HepG2 (cell line): ENCODE measurements at regions not wholly inside any gene's neighbourhood (a gene's known extent, or its start where the extent isn't known, plus 50 kb on each side); places are given as distances from the start of the nearest gene placed in this dataset.

Source experiments
- ATAC-seq: fragments of 200-7000 bp; cut with Tn5 transposase; 3 replicates; pipeline ENCODE4 v1.9.1; 2020; ENCODE audit warnings: mild to moderate bottlenecking, moderate library complexity
- BruUV-seq: library from RNA; stranded (reverse); fragments of 400-500 nt; replicated peaks from 2 replicates; lab custom pipeline; 2021; lab: Mats Ljungman, UMichigan
- CTCF ChIA-PET: fragments of 300-600 bp; formaldehyde crosslinking; extraction: SDS; loops from one replicate; lab custom pipeline; 2021; ENCODE audit warnings: low total read pairs, inconsistent platforms, low intra/inter-chr PET ratio; lab: Yijun Ruan, JAX
- POLR2A ChIA-PET: fragments of 350-600 bp; sonication (Branson Sonifier 250); formaldehyde crosslinking; loops from one replicate; lab custom pipeline; 2020; ENCODE audit warnings: antibody characterized with exemption, inconsistent platforms; lab: Yijun Ruan, JAX
- DNase-seq: peaks from one replicate; pipeline ENCODE4 v3.0.0-alpha.2; 2015; ENCODE audit warnings: low spot score
- FAIRE-seq: peaks from 3 replicates; lab custom pipeline; 2011; peaks lifted over from hg19 to GRCh38; lab: Jason Lieb, UNC
- H2AFZ ChIP-seq: one replicate; pipeline ENCODE4 v1.6.1; 2011; ENCODE audit warnings: low read length, inconsistent platforms
- H3K27ac ChIP-seq: fragments of 300-600 bp; 3 replicates; pipeline ENCODE4 v1.8.0; 2011; ENCODE audit warnings: mixed run types, mild to moderate bottlenecking, mixed read lengths, low read length, inconsistent platforms; ENCODE audit not compliant: insufficient read depth; ENCODE audit errors: extremely low read length
- H3K27me3 ChIP-seq, 2 experiments: fragments of 200-600 bp in 1 of 2; 2 replicates in 1 of 2; 3 replicates in 1 of 2; pipeline versions ENCODE4 v1.6.0 to v1.8.0; 2011; ENCODE audit warnings: low read length in 2 of 2, mild to moderate bottlenecking in 2 of 2, moderate library complexity in 2 of 2, inconsistent platforms in 1 of 2; ENCODE audit not compliant: insufficient read depth in 2 of 2, control insufficient read depth in 1 of 2
- H3K36me3 ChIP-seq, 2 experiments: fragments of 200-600 bp in 1 of 2; replicated peaks in 1 of 2; 2 replicates in 1 of 2; 3 replicates in 1 of 2; pipeline versions ENCODE4 v1.5.1 to v1.8.0; 2011; ENCODE audit warnings: low read length in 2 of 2, inconsistent platforms in 1 of 2; ENCODE audit not compliant: insufficient read depth in 2 of 2, control insufficient read depth in 1 of 2
- H3K4me1 ChIP-seq: 2 replicates; pipeline ENCODE4 v1.5.1; 2012; ENCODE audit warnings: low read length, inconsistent platforms; ENCODE audit not compliant: insufficient read depth
- H3K4me2 ChIP-seq: 2 replicates; pipeline ENCODE4 v1.6.0; 2011; ENCODE audit warnings: low read depth, low read length, inconsistent platforms
- H3K4me3 ChIP-seq, 3 experiments: fragments of 200-600 bp in 1 of 3; sonication (generic), shearing (Covaris generic) in 1 of 3; replicated peaks in 1 of 3; 2 replicates each; pipeline ENCODE4 v1.5.1; 2011 to 2016; ENCODE audit warnings: low read length in 3 of 3, inconsistent platforms in 2 of 3, low read depth in 2 of 3, mild to moderate bottlenecking in 2 of 3, control low read depth in 1 of 3, mixed read lengths in 1 of 3; ENCODE audit not compliant: insufficient read depth in 1 of 3
- H3K79me2 ChIP-seq: one replicate; pipeline ENCODE4 v1.6.1; 2011; ENCODE audit warnings: low read length, inconsistent platforms; ENCODE audit not compliant: insufficient read depth
- H3K9ac ChIP-seq: 2 replicates; pipeline ENCODE4 v1.6.0; 2011; ENCODE audit warnings: mild to moderate bottlenecking, low read depth, low read length, inconsistent platforms; ENCODE audit not compliant: insufficient read depth
- H3K9me3 ChIP-seq: 2 replicates; pipeline ENCODE4 v1.5.1; 2012; ENCODE audit warnings: mild to moderate bottlenecking, low read length
- H4K20me1 ChIP-seq: 2 replicates; pipeline ENCODE4 v1.6.0; 2011; ENCODE audit warnings: inconsistent platforms, mild to moderate bottlenecking, low read length, moderate library complexity; ENCODE audit not compliant: insufficient read depth
- EEA1 ChIP-seq: sonication (generic); formaldehyde crosslinking; IDR thresholded peaks from 2 replicates; pipeline ENCODE4 v1.5.1; 2020; ENCODE audit warnings: mild to moderate bottlenecking, missing genetic modification reagents, borderline replicate concordance
- FOXK2 ChIP-seq: fragments of 450-650 bp; IDR thresholded peaks from 2 replicates; pipeline ENCODE4 v1.6.1; 2016
- GATA4 ChIP-seq: sonication (generic); IDR thresholded peaks from 2 replicates; pipeline ENCODE4 v1.6.1; 2016; ENCODE audit warnings: antibody characterized with exemption, low read depth, borderline replicate concordance
- ZNF687 ChIP-seq: sonication (generic); formaldehyde crosslinking; IDR thresholded peaks from 2 replicates; pipeline ENCODE4 v1.5.1; 2020; ENCODE audit warnings: mild to moderate bottlenecking, missing genetic modification reagents, moderate library complexity
- WGBS: methylation state at CpG from one replicate; pipeline ENCODE4 v1.1.6; 2017; ENCODE audit warnings: low lambda C conversion rate; 5-methylcytosine and 5-hydroxymethylcytosine counted together
- in situ Hi-C: cut with HindIII; loops from 2 replicates; pipeline ENCODE4 v1.10.0; 2017; ENCODE audit warnings: low pct_unique_long_range_greater_than_20kb; ENCODE audit not compliant: extremely low pct_ligation_motif_present
- intact Hi-C: fragments of 100-400 bp; cut with micrococcal nuclease; formaldehyde crosslinking; loops from one replicate; pipeline ENCODE4 v1.10.0; 2022; ENCODE audit not compliant: unreplicated experiment

GRCh38 chr2:118732432-118732831, 115.0 kb downstream of the EN1 start:
- CTCF ChIA-PET = no interaction called here
- FAIRE-seq = no peak
- ATAC-seq = no peak

More at GRCh38 chr2:118732432-118732831, 115.0 kb downstream of the EN1 start:
- H3K9me3 ChIP-seq = no peaks in the 10 kb centered on the region
- no TSS peak for BruUV-seq
- no peaks in the 10 kb centered on the region for H3K79me2 ChIP-seq
- no peak overlapping the region for H3K27ac ChIP-seq
- 11% methylated on average over 3 of the region's 3 CpGs for WGBS
- H3K36me3 ChIP-seq = no peaks in the 10 kb centered on the region
- no peaks in the 10 kb centered on the region for H3K4me1 ChIP-seq
- intact Hi-C loops (no loop called here), in situ Hi-C loops (no loop called here)
- no peaks in the 10 kb centered on the region for H4K20me1 ChIP-seq
- H3K4me2 ChIP-seq = no peak overlapping the region
- no peak overlapping the region for H2AFZ ChIP-seq
- H3K4me3 ChIP-seq = no peak overlapping the region
- no peak overlapping the region for H3K9ac ChIP-seq
- TF ChIP-seq EEA1 (CRISPR knock-in tag) = no peak
- TF ChIP-seq GATA4 = no peak
- no peak for TF ChIP-seq ZNF687 (CRISPR knock-in tag)
- TF ChIP-seq FOXK2 = no peak
- POLR2A ChIA-PET = no interaction called here
- no peaks in the 10 kb centered on the region for H3K27me3 ChIP-seq
- DNase-seq = no peak
